ENCODE measurements at regions not wholly inside any gene's neighbourhood (a gene's known extent, or its start where the extent isn't known, plus 50 kb on each side); places are given as distances from the start of the nearest gene placed in this dataset.

DNA sequence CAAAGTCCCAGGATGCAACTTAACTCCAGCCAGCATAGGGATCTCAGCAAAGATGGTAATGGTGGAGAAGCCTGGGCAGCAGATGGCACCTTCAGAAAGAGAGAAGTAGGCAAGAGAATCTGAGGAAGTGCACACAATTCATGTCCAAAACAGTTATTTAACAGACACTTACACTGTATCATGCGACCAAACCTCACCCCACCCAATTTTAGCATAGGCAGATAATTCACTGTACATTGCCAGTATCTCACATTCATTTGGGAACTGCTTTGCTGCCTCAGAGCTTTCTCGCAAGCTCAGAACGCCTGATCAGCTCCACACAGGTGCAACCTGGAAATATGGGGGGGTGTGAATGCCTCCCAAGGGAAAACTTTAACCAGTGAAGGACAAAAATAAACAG lies 143.0 kb upstream of the MAOA start:
- no peak for DNase-seq (ENCODE audit: low read depth)
- TF ChIP-seq, protein P1, sequence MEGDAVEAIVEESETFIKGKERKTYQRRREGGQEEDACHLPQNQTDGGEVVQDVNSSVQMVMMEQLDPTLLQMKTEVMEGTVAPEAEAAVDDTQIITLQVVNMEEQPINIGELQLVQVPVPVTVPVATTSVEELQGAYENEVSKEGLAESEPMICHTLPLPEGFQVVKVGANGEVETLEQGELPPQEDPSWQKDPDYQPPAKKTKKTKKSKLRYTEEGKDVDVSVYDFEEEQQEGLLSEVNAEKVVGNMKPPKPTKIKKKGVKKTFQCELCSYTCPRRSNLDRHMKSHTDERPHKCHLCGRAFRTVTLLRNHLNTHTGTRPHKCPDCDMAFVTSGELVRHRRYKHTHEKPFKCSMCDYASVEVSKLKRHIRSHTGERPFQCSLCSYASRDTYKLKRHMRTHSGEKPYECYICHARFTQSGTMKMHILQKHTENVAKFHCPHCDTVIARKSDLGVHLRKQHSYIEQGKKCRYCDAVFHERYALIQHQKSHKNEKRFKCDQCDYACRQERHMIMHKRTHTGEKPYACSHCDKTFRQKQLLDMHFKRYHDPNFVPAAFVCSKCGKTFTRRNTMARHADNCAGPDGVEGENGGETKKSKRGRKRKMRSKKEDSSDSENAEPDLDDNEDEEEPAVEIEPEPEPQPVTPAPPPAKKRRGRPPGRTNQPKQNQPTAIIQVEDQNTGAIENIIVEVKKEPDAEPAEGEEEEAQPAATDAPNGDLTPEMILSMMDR (IDR thresholded peaks at IDR 0.05; ENCODE audit: insufficient read depth, low read depth, low read length, missing control alignments) = no peak
- H3K4me3 ChIP-seq (ENCODE audit: low read length) = no peak overlapping the region

DNA sequence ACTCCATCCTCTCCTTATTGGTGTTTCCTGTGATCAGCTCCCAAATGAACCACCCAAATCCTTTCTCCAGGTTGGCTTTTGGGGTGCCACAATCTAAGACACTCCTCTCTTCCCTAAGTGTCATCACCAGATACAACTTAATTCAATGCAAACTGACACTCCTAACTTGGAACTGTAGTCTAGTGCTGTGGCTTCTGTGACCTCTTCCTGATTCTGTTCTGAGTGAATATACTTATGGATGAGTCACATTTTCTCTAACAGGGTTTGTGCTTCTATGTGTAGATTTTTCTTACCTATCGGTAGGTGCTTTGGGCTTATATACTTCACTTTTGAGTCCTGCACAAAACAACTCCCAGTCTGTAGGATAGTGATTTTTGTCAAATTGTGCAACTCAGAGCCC lies 141.3 kb upstream of the MAOA start:
- DNase-seq (ENCODE audit: low read depth) = no peak
- TF ChIP-seq, protein P1 (IDR thresholded peaks at IDR 0.05; ENCODE audit: insufficient read depth, low read depth, low read length, missing control alignments) = no peak
- H3K4me3 ChIP-seq (ENCODE audit: low read length) = no peak overlapping the region

DNA sequence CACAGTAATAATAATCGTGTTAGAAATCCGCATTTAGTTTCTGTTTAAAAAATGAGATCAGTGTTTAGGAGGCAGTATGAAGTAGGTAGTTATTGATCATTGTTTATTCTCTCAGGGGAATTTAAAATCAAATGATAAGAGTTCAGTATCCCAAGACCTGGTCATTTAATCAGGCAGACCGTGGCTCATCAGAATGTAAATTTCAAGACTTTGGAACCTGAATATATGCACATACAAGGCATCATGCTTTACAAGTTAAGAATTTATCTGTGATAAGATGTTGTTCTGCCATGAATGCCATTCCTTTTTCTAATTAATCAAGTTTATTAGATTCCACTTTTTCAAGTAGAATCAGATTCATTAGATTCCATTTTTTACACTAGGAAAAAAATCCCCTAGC lies 133.5 kb upstream of the MAOA start:
- no peak for DNase-seq (ENCODE audit: low read depth)
- TF ChIP-seq, protein P1 (IDR thresholded peaks at IDR 0.05; ENCODE audit: insufficient read depth, low read depth, low read length, missing control alignments) = no peak

DNA sequence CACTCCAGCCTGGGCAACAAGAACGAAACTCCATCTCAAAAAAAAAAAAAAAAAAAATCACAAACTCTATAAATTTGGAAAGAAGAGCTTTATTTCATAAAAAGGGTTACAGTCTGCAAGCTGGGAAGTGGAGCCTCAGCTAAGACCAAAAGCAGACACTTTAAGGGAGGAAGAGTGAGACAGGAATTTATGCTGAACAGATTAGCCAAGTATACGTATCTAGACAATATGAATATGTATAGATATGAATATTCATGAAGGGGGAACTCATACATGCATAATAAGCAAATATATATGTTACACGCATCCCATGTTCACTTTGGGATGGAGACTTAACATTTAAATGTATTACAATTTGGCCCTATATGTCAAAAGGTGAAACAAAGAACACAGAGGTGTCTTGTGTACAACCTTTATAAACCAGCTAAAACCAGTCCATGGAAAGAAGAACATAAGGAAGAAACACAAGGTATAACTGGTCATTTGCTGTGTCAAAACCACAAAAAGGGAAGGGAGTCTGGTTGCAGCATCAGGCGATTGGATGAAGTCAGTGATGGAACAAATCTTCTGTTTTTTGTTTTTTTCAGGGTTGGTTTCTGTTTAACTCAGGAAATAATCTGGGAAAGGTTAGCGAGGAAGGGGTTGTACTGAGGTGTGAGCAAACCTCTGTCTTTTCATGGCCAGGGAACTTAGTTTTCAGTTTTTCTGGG lies 130.0 kb upstream of the MAOA start:
- TF ChIP-seq, protein P1 (IDR thresholded peaks at IDR 0.05; ENCODE audit: insufficient read depth, low read depth, low read length, missing control alignments) = no peak
- H3K4me3 ChIP-seq (ENCODE audit: low read length) = no peak overlapping the region
- DNase-seq (ENCODE audit: low read depth) = no peak

More for the DNA sequence above, 133.5 kb upstream of the MAOA start:
- no peak overlapping the region for H3K4me3 ChIP-seq (ENCODE audit: low read length)

DNA sequence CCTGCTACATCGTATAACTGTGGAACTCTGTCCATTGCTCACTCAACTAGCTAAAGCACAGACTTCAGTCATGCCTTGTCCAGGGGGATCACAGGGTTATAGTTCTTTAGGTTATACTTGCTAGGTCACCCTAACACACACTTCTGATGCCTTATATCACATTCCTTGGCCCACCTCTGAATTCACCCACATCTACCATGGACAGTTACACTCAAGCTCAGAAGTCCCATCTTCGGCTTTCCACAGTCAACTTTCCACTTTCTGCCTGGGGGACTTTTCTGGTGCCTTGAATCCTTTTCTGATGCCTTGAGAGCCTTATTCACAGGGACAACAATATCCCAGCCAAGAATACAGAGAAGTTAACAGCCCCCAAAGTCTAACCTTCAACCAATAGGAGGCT lies 129.2 kb upstream of the MAOA start:
- TF ChIP-seq, protein P1 (IDR thresholded peaks at IDR 0.05; ENCODE audit: insufficient read depth, low read depth, low read length, missing control alignments) = no peak
- no peak for DNase-seq (ENCODE audit: low read depth)
- no peak overlapping the region for H3K4me3 ChIP-seq (ENCODE audit: low read length)

DNA sequence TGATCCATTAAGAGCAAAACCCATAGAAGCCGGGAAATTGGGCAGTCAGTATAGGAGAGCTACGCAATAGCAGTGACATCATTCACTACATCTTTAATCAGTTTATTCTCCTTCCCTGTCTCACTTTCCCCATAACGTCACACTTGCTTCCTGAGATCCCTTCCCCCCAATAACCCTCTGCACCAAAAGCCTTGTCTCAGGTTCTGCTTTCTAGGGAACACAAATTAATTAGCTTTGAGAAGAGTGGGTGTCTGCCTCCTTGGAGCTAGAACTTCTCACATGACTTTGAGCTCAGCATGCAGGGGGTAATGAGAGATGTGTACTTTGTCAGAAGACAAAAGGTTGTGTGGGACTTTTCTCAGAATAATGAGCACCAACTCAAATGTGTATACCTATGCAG lies 128.3 kb upstream of the MAOA start:
- H3K4me3 ChIP-seq (ENCODE audit: low read length) = no peak overlapping the region
- no peak for DNase-seq (ENCODE audit: low read depth)
- TF ChIP-seq, protein P1 (IDR thresholded peaks at IDR 0.05; ENCODE audit: insufficient read depth, low read depth, low read length, missing control alignments) = no peak

DNA sequence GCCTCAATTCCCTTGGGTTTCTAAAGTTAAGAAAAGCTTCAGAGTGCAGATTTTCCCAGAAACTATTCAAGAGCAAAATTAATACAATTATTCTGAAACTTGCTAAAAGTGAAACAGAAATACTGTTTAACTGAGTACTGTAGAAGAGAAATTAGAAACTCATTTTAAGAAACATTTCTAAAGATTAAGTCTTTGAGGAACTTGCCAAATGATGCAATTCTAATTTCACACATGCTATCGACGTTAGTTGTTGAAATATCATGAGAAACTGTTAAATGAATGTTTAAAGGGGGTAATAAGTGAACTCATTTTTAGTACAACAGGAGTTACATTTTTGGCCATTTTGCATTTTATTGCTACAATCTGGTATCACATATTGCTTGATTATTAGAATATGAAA lies 125.3 kb upstream of the MAOA start:
- no peak overlapping the region for H3K4me3 ChIP-seq (ENCODE audit: low read length)
- no peak for DNase-seq (ENCODE audit: low read depth)
- TF ChIP-seq, protein P1 (IDR thresholded peaks at IDR 0.05; ENCODE audit: insufficient read depth, low read depth, low read length, missing control alignments) = no peak

Measured in epithelial cell of esophagus (primary cell).